ENCODE measurements at regions not wholly inside any gene's neighbourhood (a gene's known extent, or its start where the extent isn't known, plus 50 kb on each side); places are given as distances from the start of the nearest gene placed in this dataset.

GRCh38 chr16:72442385-72443158 lies 270.6 kb upstream of the PMFBP1 start:
- TF ChIP-seq CTCF (IDR thresholded peaks at IDR 0.05; ENCODE audit: poor library complexity) (no peak), EZH2 (IDR thresholded peaks at IDR 0.05; ENCODE audit: borderline replicate concordance) (no peak)

Measured in hepatocyte (in vitro differentiated cells).